Occipital lobe (tissue), 1 donor: ENCODE measurements at regions not wholly inside any gene's neighbourhood (a gene's known extent, or its start where the extent isn't known, plus 50 kb on each side); places are given as distances from the start of the nearest gene placed in this dataset.
"Not testable (repeated sequence)": the region's sequence is repeated elsewhere in the genome, so short reads cannot be mapped to it uniquely, and the experiment has no call there.

ENCODE experiments used
- DNase-seq: peaks from one replicate; lab custom pipeline; 2025; lab: John Stamatoyannopoulos, UW

DNA sequence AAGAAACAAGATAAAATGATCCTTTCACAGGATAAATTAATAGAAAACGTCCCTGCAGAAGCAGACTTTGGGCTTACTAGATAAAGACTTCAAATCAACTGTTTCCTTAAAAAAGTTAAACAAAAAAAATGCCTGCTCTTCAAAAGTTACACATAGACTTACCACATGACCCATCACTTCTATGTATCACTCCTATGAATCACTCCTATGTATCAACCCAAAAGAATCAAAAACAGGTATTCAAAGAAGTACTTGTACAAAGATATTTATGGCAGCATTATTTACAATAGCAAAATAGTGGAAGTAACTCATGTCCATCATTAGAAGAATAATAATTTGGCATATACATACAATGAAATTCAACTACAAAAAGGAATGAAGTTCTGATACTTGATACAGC is 56.3 kb upstream of the PRDM9 start:
- no peak for DNase-seq

GRCh38 chr5:23450187-23450586 is 57.2 kb upstream of the PRDM9 start:
- DNase-seq, result no peak

- DNase-seq, result no peak
Measured at GRCh38 chr5:23448627-23449026, 58.8 kb upstream of the PRDM9 start.

- no peak for DNase-seq
Measured at GRCh38 chr5:23446424-23446823, 61.0 kb upstream of the PRDM9 start.

GRCh38 chr5:23445573-23445972 is 61.8 kb upstream of the PRDM9 start:
- no peak for DNase-seq

GRCh38 chr5:23440703-23441102 is 66.7 kb upstream of the PRDM9 start:
- no peak for DNase-seq

GRCh38 chr5:23437011-23437410 is 70.4 kb upstream of the PRDM9 start:
- DNase-seq, result no peak

- DNase-seq, result no peak
Measured at GRCh38 chr5:23433534-23434315, 73.7 kb upstream of the PRDM9 start.

GRCh38 chr5:23428705-23429104 is 78.7 kb upstream of the PRDM9 start:
- no peak for DNase-seq

DNA sequence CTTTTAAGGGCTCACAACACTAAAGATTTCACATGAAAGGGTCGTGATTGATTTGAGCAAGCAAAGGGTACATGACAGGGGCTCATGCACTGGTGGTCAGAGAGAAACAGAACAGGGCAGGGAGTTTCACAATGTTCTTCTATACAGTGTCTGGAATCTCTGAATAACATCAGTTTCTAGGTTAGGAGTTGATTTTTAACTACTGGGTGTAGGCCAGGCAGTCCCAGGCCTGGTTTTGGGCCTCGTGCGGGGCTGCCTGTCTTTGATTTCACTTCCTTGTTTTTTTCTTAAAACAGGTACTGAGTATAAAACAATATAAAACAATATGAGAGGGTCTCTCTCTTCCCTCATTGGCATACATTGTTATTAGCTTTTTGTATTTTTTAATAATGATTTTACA is 87.2 kb upstream of the PRDM9 start:
- not testable (repeated sequence) for DNase-seq

DNA sequence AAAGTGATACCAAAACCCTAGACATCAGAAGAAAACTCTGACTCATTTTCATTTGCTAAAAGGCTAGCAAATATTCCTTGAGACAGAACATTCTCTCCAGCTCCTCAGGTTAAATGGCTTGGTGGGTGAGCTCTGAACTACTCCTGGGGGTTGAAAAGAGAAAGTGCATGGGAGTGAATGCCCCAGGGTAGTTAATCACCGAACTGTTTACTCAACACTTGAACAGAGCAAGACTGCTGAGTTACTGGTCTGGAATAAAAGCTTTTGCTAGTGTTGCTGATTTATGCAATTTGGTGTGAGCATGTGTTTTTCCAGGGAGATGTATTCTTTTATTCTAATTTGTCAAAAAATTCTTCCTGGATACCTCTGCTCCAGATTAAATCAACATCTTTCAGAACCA is 88.3 kb upstream of the PRDM9 start:
- DNase-seq, result no peak

- DNase-seq, result no peak
Measured at GRCh38 chr5:23412515-23412914, 94.9 kb upstream of the PRDM9 start.

DNA sequence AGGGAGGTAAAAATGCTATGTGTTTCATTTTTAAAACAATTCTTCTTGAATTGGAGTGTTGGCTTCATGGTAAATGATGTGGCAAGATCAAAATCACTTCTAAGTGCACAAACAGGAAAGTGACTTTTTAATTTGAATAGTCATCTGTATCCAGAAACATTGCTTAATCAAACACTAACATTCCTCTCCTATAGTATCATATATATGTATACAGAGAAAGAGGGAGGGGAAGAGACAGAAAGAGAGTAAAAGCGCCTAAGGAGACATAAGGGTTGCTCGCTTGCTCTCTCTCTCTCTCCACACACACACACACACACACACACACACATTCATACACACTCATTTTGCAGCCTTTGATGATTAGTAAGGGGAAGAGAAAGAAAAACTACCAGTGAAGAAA is 95.4 kb upstream of the PRDM9 start:
- DNase-seq, result no peak

- no peak for DNase-seq
Measured at GRCh38 chr5:23411200-23411599, 96.2 kb upstream of the PRDM9 start.

GRCh38 chr5:23410775-23411174 is 96.6 kb upstream of the PRDM9 start:
- DNase-seq, result not testable (repeated sequence)

GRCh38 chr5:23405316-23406068 is 101.9 kb upstream of the PRDM9 start:
- no peak for DNase-seq

- no peak for DNase-seq
Measured at GRCh38 chr5:23402585-23402984, 104.8 kb upstream of the PRDM9 start.

GRCh38 chr5:23400951-23401350 is 106.5 kb upstream of the PRDM9 start:
- DNase-seq, result no peak

DNA sequence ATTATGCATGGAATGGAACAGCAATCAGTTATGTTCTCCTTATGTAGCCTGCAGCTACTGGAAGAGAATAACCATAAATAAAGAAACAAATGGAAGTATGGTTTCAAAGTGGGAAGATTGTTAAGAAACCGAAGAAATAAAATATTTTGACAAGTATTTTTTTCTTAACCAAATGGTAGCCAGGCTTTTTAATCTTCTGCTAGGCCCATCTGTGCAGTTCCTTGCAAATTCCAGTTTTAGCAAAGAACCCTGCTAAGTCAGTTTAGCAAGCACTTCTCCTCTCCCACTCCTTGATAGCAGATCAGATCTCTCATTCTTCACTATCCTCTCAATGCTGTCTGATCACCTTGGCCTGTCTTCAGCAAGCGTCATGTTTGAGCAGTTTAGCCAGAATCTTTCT is 111.1 kb upstream of the PRDM9 start:
- DNase-seq, result no peak

GRCh38 chr5:23389291-23390101 is 117.9 kb upstream of the PRDM9 start:
- DNase-seq, result peak; percentile 8

- DNase-seq, result no peak
Measured at GRCh38 chr5:23385036-23385435, 122.4 kb upstream of the PRDM9 start.

GRCh38 chr5:23372177-23372576 is 135.2 kb upstream of the PRDM9 start:
- DNase-seq, result no peak
